ENCODE measurements at regions not wholly inside any gene's neighbourhood (a gene's known extent, or its start where the extent isn't known, plus 50 kb on each side); places are given as distances from the start of the nearest gene placed in this dataset.

GRCh38 chr1:239868058-239868832 is 223.4 kb upstream of the FMN2 start:
- TF ChIP-seq CTCF (IDR thresholded peaks at IDR 0.05; ENCODE audit: control extremely low read depth in 1 of 3, insufficient read depth in 1 of 3, low read depth in 1 of 3, low read length in 3 of 3) (no peak), POLR2A (IDR thresholded peaks at IDR 0.05; ENCODE audit: control extremely low read depth in 1 of 2, low read depth in 2 of 2, low read length in 2 of 2) (no peak), JUN (IDR thresholded peaks at IDR 0.05; ENCODE audit: low read depth, low read length) (no peak), USF2 (IDR thresholded peaks at IDR 0.05; ENCODE audit: low read length) (no peak)

All from H1 (cell line).